GM23248 (cell line): ENCODE measurements at regions not wholly inside any gene's neighbourhood (a gene's known extent, or its start where the extent isn't known, plus 50 kb on each side); places are given as distances from the start of the nearest gene placed in this dataset.

ENCODE experiments used
- EZH2 ChIP-seq: fragments of 200-600 bp; sonication (generic); IDR thresholded peaks from 2 replicates; pipeline ENCODE4 v1.6.1; 2018; ENCODE audit warnings: antibody characterized with exemption, mild to moderate bottlenecking; ENCODE audit not compliant: insufficient read depth, poor library complexity, severe bottlenecking
- EZH2phosphoT487 ChIP-seq: fragments of 200-600 bp; sonication (generic); IDR thresholded peaks from 2 replicates; pipeline ENCODE4 v1.6.1; 2018; ENCODE audit warnings: antibody characterized with exemption, moderate library complexity, mild to moderate bottlenecking, low read depth; ENCODE audit not compliant: insufficient read depth

DNA sequence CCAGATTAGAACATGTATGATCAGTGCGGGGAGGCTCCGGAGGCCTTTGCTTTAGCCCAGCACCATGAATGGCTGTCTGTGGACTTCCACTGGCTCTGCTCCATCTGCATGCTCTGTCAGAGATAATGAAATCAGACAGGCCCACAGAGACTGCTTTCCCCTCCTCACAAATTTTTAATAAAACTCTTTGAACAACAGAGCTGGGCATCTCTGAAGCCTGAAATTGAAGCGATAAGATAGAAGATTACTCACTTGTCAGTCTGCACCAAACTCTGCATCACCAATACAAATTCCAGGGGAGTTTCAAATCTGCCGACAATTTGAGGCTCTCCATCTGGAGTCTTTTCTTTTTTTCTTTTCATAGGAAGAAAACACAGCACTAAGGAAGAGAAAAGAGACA lies 110.0 kb downstream of the DYRK2 start:
- TF ChIP-seq EZH2phosphoT487 (no peak), EZH2 (no peak)
